Parathyroid adenoma (tissue), 2 donors: ENCODE measurements at regions not wholly inside any gene's neighbourhood (a gene's known extent, or its start where the extent isn't known, plus 50 kb on each side); places are given as distances from the start of the nearest gene placed in this dataset.

ENCODE experiments used
- H2AFZ ChIP-seq: fragments of 300-600 bp; sonication (generic); one replicate; pipeline ENCODE4 v1.7.0; 2017; ENCODE audit warnings: antibody characterized with exemption, mild to moderate bottlenecking
- H3K27ac ChIP-seq: fragments of 300-600 bp; sonication (generic); one replicate; pipeline ENCODE4 v1.7.0; 2017
- H3K27me3 ChIP-seq: fragments of 300-600 bp; sonication (generic); one replicate; pipeline ENCODE4 v1.7.0; 2017; ENCODE audit warnings: low read length; ENCODE audit not compliant: control insufficient read depth, insufficient read depth
- H3K36me3 ChIP-seq: fragments of 300-600 bp; sonication (generic); one replicate; pipeline ENCODE4 v1.7.0; 2017; ENCODE audit warnings: low read length; ENCODE audit not compliant: control insufficient read depth, insufficient read depth
- H3K4me1 ChIP-seq: fragments of 300-600 bp; sonication (generic); one replicate; pipeline ENCODE4 v1.7.0; 2017; ENCODE audit warnings: control low read depth
- H3K4me2 ChIP-seq: fragments of 300-600 bp; sonication (generic); one replicate; pipeline ENCODE4 v1.7.0; 2017; ENCODE audit warnings: low read length
- H3K4me3 ChIP-seq: fragments of 300-600 bp; sonication (generic); one replicate; pipeline ENCODE4 v1.7.0; 2017; ENCODE audit warnings: low read depth, low read length
- H3K79me2 ChIP-seq: fragments of 300-600 bp; sonication (generic); one replicate; pipeline ENCODE4 v1.7.0; 2017; ENCODE audit warnings: control low read depth
- H3K9ac ChIP-seq: fragments of 300-600 bp; sonication (generic); one replicate; pipeline ENCODE4 v1.7.0; 2017; ENCODE audit warnings: mild to moderate bottlenecking
- H3K9me3 ChIP-seq: fragments of 300-600 bp; sonication (generic); one replicate; pipeline ENCODE4 v1.7.0; 2017; ENCODE audit warnings: low read length; ENCODE audit not compliant: control insufficient read depth
- TF ChIP-seq, protein P1 (sequence below): fragments of 300-600 bp; sonication (generic); IDR thresholded peaks from one replicate; pipeline ENCODE4 v1.7.0; 2017; ENCODE audit warnings: antibody characterized with exemption, mild to moderate bottlenecking
- donor health status: primary hyperparathyroidism.

DNA sequence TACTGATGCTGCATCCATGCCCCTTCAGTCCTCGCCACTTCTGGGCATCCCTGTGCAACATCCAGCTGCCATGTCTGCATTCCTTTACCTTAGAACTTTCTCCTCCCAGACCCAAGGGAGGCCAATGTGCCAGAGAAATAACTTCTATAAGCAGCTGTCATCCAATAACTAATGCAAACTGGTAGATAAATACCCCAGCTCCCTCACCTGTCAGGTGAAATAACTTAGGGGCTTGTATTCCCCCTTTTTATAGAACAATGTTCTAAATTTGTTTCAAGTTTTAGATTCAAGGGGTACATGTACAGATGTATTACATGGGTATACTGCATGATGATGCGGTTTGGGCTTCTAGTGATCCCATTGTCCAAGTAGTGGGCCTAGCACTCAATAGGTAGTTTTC, 880.1 kb downstream of the UQCRFS1 start:
- H3K4me3 ChIP-seq = no peak overlapping the region

GRCh38 chr19:28332351-28332750, 880.6 kb downstream of the UQCRFS1 start:
- TF ChIP-seq, protein P1, sequence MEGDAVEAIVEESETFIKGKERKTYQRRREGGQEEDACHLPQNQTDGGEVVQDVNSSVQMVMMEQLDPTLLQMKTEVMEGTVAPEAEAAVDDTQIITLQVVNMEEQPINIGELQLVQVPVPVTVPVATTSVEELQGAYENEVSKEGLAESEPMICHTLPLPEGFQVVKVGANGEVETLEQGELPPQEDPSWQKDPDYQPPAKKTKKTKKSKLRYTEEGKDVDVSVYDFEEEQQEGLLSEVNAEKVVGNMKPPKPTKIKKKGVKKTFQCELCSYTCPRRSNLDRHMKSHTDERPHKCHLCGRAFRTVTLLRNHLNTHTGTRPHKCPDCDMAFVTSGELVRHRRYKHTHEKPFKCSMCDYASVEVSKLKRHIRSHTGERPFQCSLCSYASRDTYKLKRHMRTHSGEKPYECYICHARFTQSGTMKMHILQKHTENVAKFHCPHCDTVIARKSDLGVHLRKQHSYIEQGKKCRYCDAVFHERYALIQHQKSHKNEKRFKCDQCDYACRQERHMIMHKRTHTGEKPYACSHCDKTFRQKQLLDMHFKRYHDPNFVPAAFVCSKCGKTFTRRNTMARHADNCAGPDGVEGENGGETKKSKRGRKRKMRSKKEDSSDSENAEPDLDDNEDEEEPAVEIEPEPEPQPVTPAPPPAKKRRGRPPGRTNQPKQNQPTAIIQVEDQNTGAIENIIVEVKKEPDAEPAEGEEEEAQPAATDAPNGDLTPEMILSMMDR = no peak
- no peaks in the 10 kb centered on the region for H3K4me1 ChIP-seq
- H3K79me2 ChIP-seq = no peaks in the 10 kb centered on the region
- no peaks in the 10 kb centered on the region for H3K36me3 ChIP-seq
- no peak overlapping the region for H2AFZ ChIP-seq
- no peak overlapping the region for H3K4me3 ChIP-seq
- H3K9me3 ChIP-seq = no peaks in the 10 kb centered on the region
- H3K9ac ChIP-seq = no peak overlapping the region
- H3K27ac ChIP-seq = no peak overlapping the region
- H3K27me3 ChIP-seq = no peaks in the 10 kb centered on the region
- no peak overlapping the region for H3K4me2 ChIP-seq

More for the DNA sequence above, 880.1 kb downstream of the UQCRFS1 start:
- Histone ChIP-seq H3K27ac (no peak overlapping the region), H3K27me3 (no peaks in the 10 kb centered on the region), H3K9ac (no peak overlapping the region), H2AFZ (no peak overlapping the region), H3K9me3 (no peaks in the 10 kb centered on the region), H3K79me2 (no peaks in the 10 kb centered on the region), H3K4me1 (no peaks in the 10 kb centered on the region), H3K4me2 (no peak overlapping the region), H3K36me3 (no peaks in the 10 kb centered on the region)
- TF ChIP-seq, protein P1 = no peak

DNA sequence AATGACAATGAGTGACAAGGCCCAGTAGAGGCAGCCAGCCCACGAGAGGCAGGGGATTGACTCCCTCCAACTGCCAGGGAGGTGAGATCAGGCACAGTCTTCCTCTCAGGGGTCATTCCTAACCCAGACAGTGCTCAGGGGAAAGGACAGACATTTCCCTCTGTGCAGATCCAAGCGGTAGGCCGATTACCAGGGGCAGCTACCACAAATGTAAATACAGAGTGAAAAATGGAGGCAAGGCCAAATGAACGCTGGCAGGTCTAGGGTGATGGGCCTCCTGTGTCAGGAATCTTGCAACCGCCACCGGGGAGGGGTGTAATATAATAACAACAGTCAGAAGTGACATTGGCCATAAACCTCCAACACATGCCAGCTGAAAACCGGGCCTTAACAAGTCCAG, 881.4 kb downstream of the UQCRFS1 start:
- Histone ChIP-seq H3K9me3 (no peaks in the 10 kb centered on the region), H2AFZ (no peak overlapping the region), H3K27ac (no peak overlapping the region), H3K4me2 (no peak overlapping the region), H3K27me3 (no peaks in the 10 kb centered on the region), H3K4me3 (no peak overlapping the region), H3K9ac (no peak overlapping the region), H3K36me3 (no peaks in the 10 kb centered on the region), H3K79me2 (no peaks in the 10 kb centered on the region), H3K4me1 (no peaks in the 10 kb centered on the region)
- TF ChIP-seq, protein P1 = no peak

DNA sequence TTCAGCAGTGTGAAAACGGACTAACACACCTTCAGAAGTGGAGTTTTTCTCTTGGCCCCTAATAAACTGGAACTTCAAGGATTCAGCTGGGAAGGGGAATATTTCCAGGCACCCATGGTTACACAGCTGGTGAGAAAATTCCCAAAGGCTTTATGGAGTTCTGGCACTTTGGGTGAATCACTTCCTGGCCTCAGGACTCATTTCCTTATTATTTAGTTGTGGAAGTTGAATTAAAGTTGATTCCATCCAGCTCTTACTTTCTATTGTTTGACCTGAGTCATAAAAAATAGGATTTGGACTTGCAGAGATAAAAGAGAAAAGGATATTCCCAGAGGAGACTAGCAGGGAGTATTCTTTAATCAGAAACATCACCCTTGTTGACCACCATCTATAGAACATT, 882.1 kb downstream of the UQCRFS1 start:
- no peaks in the 10 kb centered on the region for H3K27me3 ChIP-seq
- H3K9me3 ChIP-seq = no peaks in the 10 kb centered on the region
- H3K79me2 ChIP-seq = no peaks in the 10 kb centered on the region
- H3K4me3 ChIP-seq = no peak overlapping the region
- no peaks in the 10 kb centered on the region for H3K36me3 ChIP-seq
- TF ChIP-seq, protein P1 = no peak
- no peak overlapping the region for H3K9ac ChIP-seq
- H3K27ac ChIP-seq = no peak overlapping the region
- no peaks in the 10 kb centered on the region for H3K4me1 ChIP-seq
- H3K4me2 ChIP-seq = no peak overlapping the region
- H2AFZ ChIP-seq = no peak overlapping the region

GRCh38 chr19:28329429-28329828, 883.5 kb downstream of the UQCRFS1 start:
- Histone ChIP-seq H3K79me2 (no peaks in the 10 kb centered on the region), H3K9me3 (no peaks in the 10 kb centered on the region), H2AFZ (no peak overlapping the region), H3K4me2 (no peak overlapping the region), H3K27me3 (no peaks in the 10 kb centered on the region), H3K4me1 (no peaks in the 10 kb centered on the region), H3K4me3 (no peak overlapping the region), H3K36me3 (no peaks in the 10 kb centered on the region), H3K27ac (no peak overlapping the region), H3K9ac (no peak overlapping the region)
- TF ChIP-seq, protein P1 = no peak
